HUES64 (cell line): ENCODE measurements at regions not wholly inside any gene's neighbourhood (a gene's known extent, or its start where the extent isn't known, plus 50 kb on each side); places are given as distances from the start of the nearest gene placed in this dataset.
"Not testable (repeated sequence)": the region's sequence is repeated elsewhere in the genome, so short reads cannot be mapped to it uniquely, and the experiment has no call there.

Experiments used
- H3K27ac ChIP-seq: 2 replicates; pipeline ENCODE4 v1.7.0; 2013; ENCODE audit warnings: low read depth, low read length, inconsistent platforms
- H3K27me3 ChIP-seq: 2 replicates; pipeline ENCODE4 v1.6.1; 2013; ENCODE audit warnings: mild to moderate bottlenecking, low read length; ENCODE audit not compliant: insufficient read depth
- H3K36me3 ChIP-seq: 2 replicates; pipeline ENCODE4 v1.6.1; 2013; ENCODE audit warnings: mild to moderate bottlenecking, low read length; ENCODE audit not compliant: insufficient read depth
- H3K4me1 ChIP-seq: 2 replicates; pipeline ENCODE4 v1.6.1; 2013; ENCODE audit warnings: mild to moderate bottlenecking, low read length, moderate library complexity; ENCODE audit not compliant: insufficient read depth
- H3K4me3 ChIP-seq: 2 replicates; pipeline ENCODE4 v1.5.1; 2013; ENCODE audit warnings: mild to moderate bottlenecking, low read length, moderate library complexity
- H3K9ac ChIP-seq: 2 replicates; pipeline ENCODE4 v1.6.1; 2013; ENCODE audit warnings: mild to moderate bottlenecking, low read depth, low read length
- H3K9me3 ChIP-seq: 2 replicates; pipeline ENCODE4 v1.6.1; 2013; ENCODE audit warnings: low read depth, low read length; ENCODE audit not compliant: insufficient read depth
- WGBS: fragments of 150-250, 120-280 bp; methylation state at CpG from one replicate; pipeline ENCODE4 v1.1.7; 2013; ENCODE audit warnings: missing lambda C conversion rate; 5-methylcytosine and 5-hydroxymethylcytosine counted together

GRCh38 chr2:189309331-189309730, 129.8 kb upstream of the COL5A2 start:
- Histone ChIP-seq H3K9ac (no peak overlapping the region), H3K27ac (no peak overlapping the region), H3K4me3 (no peak overlapping the region), H3K9me3 (no peaks in the 10 kb centered on the region), H3K27me3 (no peaks in the 10 kb centered on the region), H3K4me1 (no peaks in the 10 kb centered on the region), H3K36me3 (no peaks in the 10 kb centered on the region)
- 95% methylated on average over 4 of the region's 4 CpGs for WGBS

DNA sequence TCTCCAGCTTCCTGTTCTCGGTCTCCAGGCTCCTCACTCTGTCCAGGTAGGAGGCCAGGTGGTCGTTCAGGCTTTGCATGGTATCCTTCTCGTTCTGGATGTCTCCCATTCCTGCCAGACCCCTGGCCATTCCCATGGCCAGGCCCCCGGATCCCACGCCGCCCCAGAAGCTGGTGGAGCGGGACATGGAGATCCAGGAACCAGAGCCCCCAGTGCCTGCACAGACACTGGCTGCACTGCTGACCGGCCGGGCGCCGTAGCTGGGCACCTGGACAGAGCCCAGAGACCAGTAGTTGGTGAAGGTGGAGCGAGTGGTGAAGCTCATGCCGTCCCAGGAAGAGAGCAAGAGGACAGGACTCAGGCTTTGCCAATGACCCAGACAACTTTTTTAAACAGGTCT, 129.1 kb upstream of the WDR75 start:
- Histone ChIP-seq H3K4me1 (no peaks in the 10 kb centered on the region), H3K36me3 (no peaks in the 10 kb centered on the region), H3K27ac (no peak overlapping the region), H3K9me3 (no peaks in the 10 kb centered on the region), H3K4me3 (no peak overlapping the region), H3K27me3 (no peaks in the 10 kb centered on the region), H3K9ac (no peak overlapping the region)
- WGBS = 96% methylated on average over 13 of the region's 13 CpGs

- WGBS = 93% methylated on average over 3 of the region's 4 CpGs
- no peak overlapping the region for H3K27ac ChIP-seq
These were observed 128.6 kb upstream of the WDR75 start for GRCh38 chr2:189312643-189313042.

GRCh38 chr2:189318761-189319160, 122.5 kb upstream of the WDR75 start:
- H3K4me3 ChIP-seq = no peak overlapping the region
- 100% methylated on average over 1 of the region's 1 CpG for WGBS

More at GRCh38 chr2:189312643-189313042, 128.6 kb upstream of the WDR75 start:
- H3K27me3 ChIP-seq = no peaks in the 10 kb centered on the region
- no peaks in the 10 kb centered on the region for H3K4me1 ChIP-seq
- no peaks in the 10 kb centered on the region for H3K36me3 ChIP-seq
- H3K9ac ChIP-seq = no peak overlapping the region
- H3K9me3 ChIP-seq = no peaks in the 10 kb centered on the region
- H3K4me3 ChIP-seq = no peak overlapping the region

DNA sequence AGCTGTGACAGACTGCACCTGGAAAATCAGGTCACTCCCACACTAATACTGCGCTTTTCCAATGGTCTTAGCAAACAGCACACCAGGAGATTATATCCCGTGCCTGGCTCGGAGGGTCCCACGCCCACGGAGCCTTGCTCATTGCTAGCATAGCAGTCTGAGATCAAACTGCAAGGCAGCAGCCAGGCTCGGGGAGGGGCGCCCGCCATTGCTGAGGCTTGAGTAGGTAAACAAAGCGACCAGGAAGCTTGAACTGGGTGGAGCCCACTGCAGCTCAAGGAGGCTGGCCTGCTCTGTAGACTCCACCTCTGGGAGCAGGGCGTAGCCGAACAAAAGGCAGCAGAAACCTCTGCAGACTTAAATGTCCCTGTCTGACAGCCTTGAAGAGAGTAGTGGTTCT, 121.8 kb upstream of the WDR75 start:
- H3K4me3 ChIP-seq, H3K9ac ChIP-seq, H3K36me3 ChIP-seq, H3K27me3 ChIP-seq, H3K27ac ChIP-seq, H3K4me1 ChIP-seq: not testable (repeated sequence)
- H3K9me3 ChIP-seq = peaks cover 16% of the 10 kb centered on the region
- WGBS = 97% methylated on average over 11 of the region's 11 CpGs

More at GRCh38 chr2:189318761-189319160, 122.5 kb upstream of the WDR75 start:
- H3K36me3 ChIP-seq = no peaks in the 10 kb centered on the region
- H3K27me3 ChIP-seq = no peaks in the 10 kb centered on the region
- H3K9ac ChIP-seq = no peak overlapping the region
- H3K27ac ChIP-seq = no peak overlapping the region
- no peaks in the 10 kb centered on the region for H3K4me1 ChIP-seq
- peaks cover 16% of the 10 kb centered on the region for H3K9me3 ChIP-seq

GRCh38 chr2:189327879-189328847, 113.1 kb upstream of the WDR75 start:
- no peaks in the 10 kb centered on the region for H3K27me3 ChIP-seq
- H3K4me3 ChIP-seq = no peak overlapping the region
- 44% methylated on average over 2 of the region's 2 CpGs for WGBS
- no peak overlapping the region for H3K27ac ChIP-seq
- H3K9ac ChIP-seq = no peak overlapping the region
- H3K4me1 ChIP-seq = no peaks in the 10 kb centered on the region
- H3K36me3 ChIP-seq = no peaks in the 10 kb centered on the region
- no peaks in the 10 kb centered on the region for H3K9me3 ChIP-seq

DNA sequence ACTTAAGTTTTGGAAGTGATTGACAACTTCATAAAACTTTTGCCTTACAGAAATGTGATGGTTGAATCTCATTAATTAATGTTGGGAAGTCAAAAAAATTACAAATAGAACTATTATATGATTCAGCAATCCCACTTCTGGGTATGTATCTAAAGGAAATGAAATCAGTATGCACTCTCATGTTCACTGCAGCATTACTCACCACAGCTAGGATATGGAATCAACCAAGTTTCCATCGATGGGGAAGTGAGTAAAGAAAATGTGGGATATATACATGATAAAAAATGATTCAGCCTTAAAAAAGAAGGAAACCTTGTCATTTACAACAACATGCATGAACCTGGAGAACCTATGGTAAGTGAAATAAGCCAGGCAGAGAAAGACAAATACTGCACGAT, 112.4 kb upstream of the WDR75 start:
- Histone ChIP-seq H3K27ac (no peak overlapping the region), H3K27me3 (no peaks in the 10 kb centered on the region)

DNA sequence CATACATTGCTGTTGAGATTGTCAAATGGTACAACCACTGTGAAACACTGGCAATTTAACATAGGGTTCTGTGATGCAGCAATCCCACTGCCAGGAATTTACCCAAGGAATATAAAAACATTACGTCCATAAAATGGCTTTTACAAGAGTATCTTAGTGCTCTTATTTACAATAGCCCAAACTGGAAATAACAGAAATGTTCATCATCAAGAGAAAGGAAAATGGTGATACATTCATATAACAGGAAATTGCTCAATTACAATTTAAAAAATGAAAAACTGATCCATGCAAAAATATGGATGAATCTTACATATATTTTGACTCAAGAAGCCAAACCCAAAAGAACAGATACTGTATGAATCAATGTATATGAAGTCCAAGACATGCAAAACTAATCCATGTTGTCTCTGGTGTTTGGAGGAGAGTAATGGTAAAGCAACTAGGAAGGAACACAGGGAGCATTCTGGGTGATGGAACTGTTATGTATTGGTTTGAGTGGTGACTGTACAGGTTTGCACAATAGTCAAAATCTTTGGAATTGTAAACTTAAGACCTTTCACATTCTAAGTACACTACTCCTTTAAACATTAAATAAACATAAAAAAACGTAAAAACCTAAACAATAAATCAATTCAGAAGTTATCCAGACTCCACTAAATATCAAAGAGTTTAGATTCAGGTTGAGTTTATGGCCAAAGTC, 104.8 kb upstream of the WDR75 start:
- Histone ChIP-seq H3K27ac (no peak overlapping the region), H3K9me3 (peaks cover 8% of the 10 kb centered on the region), H3K4me1 (no peaks in the 10 kb centered on the region), H3K36me3 (no peaks in the 10 kb centered on the region), H3K27me3 (no peaks in the 10 kb centered on the region), H3K4me3 (no peak overlapping the region), H3K9ac (no peak overlapping the region)
- 93% methylated on average over 2 of the region's 2 CpGs for WGBS

More for the DNA sequence above, 112.4 kb upstream of the WDR75 start:
- WGBS = 94% methylated on average over 1 of the region's 2 CpGs
- Histone ChIP-seq H3K9ac (no peak overlapping the region), H3K36me3 (no peaks in the 10 kb centered on the region), H3K4me1 (no peaks in the 10 kb centered on the region), H3K4me3 (no peak overlapping the region), H3K9me3 (no peaks in the 10 kb centered on the region)

GRCh38 chr2:189337656-189338055, 103.6 kb upstream of the WDR75 start:
- H3K9me3 ChIP-seq = peaks cover 11% of the 10 kb centered on the region
- 86% methylated on average over 1 of the region's 1 CpG for WGBS
- H3K27ac ChIP-seq = no peak overlapping the region
- no peaks in the 10 kb centered on the region for H3K4me1 ChIP-seq
- no peak overlapping the region for H3K9ac ChIP-seq
- H3K4me3 ChIP-seq = no peak overlapping the region
- no peaks in the 10 kb centered on the region for H3K27me3 ChIP-seq
- no peaks in the 10 kb centered on the region for H3K36me3 ChIP-seq

- no peak overlapping the region for H3K27ac ChIP-seq
- H3K4me3 ChIP-seq = no peak overlapping the region
- no peak overlapping the region for H3K9ac ChIP-seq
- no peaks in the 10 kb centered on the region for H3K36me3 ChIP-seq
- H3K9me3 ChIP-seq = peaks cover 16% of the 10 kb centered on the region
- 94% methylated on average over 3 of the region's 3 CpGs for WGBS
- no peaks in the 10 kb centered on the region for H3K4me1 ChIP-seq
- no peaks in the 10 kb centered on the region for H3K27me3 ChIP-seq
These were observed 103.2 kb upstream of the WDR75 start for GRCh38 chr2:189338115-189338514.

GRCh38 chr2:189341077-189341476, 100.2 kb upstream of the WDR75 start:
- Histone ChIP-seq H3K4me3 (no peak overlapping the region), H3K9me3 (peaks cover 16% of the 10 kb centered on the region), H3K27me3 (no peaks in the 10 kb centered on the region), H3K4me1 (no peaks in the 10 kb centered on the region), H3K27ac (no peak overlapping the region), H3K36me3 (no peaks in the 10 kb centered on the region), H3K9ac (no peak overlapping the region)
- WGBS = 94% methylated on average over 1 of the region's 1 CpG
